ENCODE measurements at regions not wholly inside any gene's neighbourhood (a gene's known extent, or its start where the extent isn't known, plus 50 kb on each side); places are given as distances from the start of the nearest gene placed in this dataset.
"Not testable (repeated sequence)": the region's sequence is repeated elsewhere in the genome, so short reads cannot be mapped to it uniquely, and the experiment has no call there.

- FAIRE-seq, result no peak
Measured at GRCh38 chr6:128731249-128732165, 151.4 kb upstream of the LAMA2 start.

GRCh38 chr6:128727500-128727899 is 155.4 kb upstream of the LAMA2 start:
- FAIRE-seq, result no peak

- peak; percentile 90 for FAIRE-seq
Measured at GRCh38 chr6:128725271-128726233, 157.4 kb upstream of the LAMA2 start.

DNA sequence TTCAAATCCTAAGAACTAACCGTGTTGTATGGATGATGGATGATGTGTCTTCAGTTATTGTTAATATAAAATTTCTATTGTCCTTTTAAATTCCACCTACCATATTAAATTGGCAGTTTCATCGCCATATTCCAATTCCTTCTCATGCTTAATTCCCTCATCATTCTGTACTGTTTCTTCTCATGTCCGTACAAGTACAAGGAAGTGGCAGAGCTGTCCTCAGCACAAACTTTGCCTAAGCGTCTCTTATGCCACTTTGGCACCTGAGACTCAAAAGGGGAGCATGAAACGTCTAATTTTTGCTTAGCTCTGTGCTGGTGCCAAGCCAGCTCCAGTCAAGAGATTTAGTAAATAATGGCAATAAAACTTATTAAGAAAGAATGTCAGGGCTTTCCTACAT is 158.2 kb upstream of the LAMA2 start:
- no peak for FAIRE-seq

- FAIRE-seq, result no peak
Measured at GRCh38 chr6:128723667-128724066, 159.3 kb upstream of the LAMA2 start.

DNA sequence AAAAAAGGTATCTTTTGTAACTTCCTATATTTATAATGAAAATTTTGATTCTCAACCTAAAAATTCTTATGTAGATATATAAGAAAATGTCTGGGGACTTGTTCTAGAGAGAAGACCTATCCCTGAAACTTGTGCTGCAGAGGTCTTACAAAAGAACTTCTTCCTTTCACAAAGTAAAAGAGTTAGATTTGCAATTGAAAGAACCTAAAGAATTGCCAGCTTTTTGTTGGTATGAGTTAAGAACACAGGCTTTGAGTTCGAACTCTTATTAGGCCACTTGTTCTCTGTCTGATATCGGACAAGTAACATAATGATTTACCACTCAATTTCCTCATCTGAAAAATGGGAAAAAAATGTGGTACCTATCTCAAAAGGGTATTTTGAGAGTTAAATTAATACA is 162.0 kb upstream of the LAMA2 start:
- no peak for FAIRE-seq

DNA sequence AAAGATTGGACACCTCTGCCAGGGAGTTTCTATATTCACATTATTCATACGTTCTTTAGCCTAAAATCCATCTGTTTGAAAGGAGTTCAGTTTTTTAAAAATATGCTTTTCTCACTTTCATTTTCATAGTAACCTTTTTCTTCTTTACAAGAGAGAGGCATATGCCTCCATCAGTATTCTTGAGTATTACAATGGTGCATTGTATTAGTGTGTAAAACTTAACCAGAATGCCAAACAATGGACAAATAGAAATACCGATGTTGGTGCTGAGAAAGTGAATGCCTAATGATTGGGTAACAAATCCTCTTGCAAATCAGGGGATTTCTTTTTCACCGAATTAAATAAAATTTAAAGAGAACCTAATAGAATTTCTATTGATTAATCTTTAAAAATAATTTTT is 163.2 kb upstream of the LAMA2 start:
- no peak for FAIRE-seq

GRCh38 chr6:128713461-128713860 is 169.5 kb upstream of the LAMA2 start:
- FAIRE-seq, result peak; percentile 93

- no peak for FAIRE-seq
Measured at GRCh38 chr6:128712898-128713297, 170.0 kb upstream of the LAMA2 start.

DNA sequence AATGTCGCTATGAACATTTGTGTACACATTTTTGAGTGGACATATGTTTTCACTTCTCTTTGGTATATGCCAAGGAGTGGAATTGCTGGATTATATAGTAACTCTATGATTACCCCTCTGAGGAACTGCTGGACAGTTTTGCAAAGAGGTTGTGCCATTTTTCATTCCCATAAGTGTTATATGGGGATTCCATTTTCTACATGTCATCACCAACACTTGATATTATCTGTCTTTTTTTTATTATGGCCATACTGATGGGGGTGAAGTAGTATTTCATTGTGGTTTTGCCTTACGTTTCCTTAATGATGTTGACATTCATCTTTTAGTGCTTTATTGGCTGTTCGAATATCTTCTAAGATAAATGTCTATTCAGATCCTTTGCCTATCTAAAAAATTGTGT is 171.8 kb upstream of the LAMA2 start:
- no peak for FAIRE-seq

DNA sequence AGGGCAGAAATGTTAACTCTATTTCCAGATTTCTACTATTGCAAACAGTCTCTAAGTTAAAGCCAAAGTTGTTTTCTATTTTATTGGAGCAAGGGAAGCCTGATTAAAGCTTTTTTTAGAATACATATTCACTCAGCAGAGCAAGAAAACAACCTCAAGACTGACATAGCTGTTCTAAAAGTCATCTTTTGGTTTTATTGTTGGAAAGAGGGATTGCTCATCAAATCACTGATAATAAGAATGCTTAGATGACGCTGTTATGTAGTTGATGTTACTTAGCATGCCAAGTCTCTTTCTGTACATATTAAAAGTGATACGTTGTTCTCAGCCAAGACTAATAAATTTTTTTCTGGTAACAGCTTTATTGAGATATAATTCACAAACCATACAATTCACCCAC is 172.6 kb upstream of the LAMA2 start:
- FAIRE-seq, result no peak

DNA sequence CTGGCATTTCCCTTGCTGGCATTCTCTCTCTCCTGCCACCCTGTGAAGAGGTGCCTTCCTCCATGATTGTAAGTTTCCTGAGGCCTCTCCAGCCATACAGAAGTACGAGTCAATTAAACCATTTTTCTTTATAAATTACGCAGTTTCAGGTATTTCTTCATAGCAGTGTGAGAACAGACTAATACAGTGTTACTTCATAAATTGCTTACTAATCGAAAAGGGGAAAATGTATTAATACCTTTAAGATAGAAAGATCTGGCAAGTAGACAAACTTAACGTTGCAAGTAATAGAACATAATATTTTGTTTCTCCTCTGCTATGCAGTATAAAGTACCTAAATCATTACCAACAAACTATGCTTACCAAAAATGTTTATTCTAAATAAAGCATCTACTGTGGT is 178.3 kb upstream of the LAMA2 start:
- FAIRE-seq, result no peak

- FAIRE-seq, result not testable (repeated sequence)
Measured at GRCh38 chr6:128703794-128704193, 179.1 kb upstream of the LAMA2 start.

- FAIRE-seq, result no peak
Measured at GRCh38 chr6:128696691-128697689, 176.6 kb upstream of the PTPRK start.

- FAIRE-seq, result no peak
Measured at GRCh38 chr6:128694303-128695009, 174.1 kb upstream of the PTPRK start.

DNA sequence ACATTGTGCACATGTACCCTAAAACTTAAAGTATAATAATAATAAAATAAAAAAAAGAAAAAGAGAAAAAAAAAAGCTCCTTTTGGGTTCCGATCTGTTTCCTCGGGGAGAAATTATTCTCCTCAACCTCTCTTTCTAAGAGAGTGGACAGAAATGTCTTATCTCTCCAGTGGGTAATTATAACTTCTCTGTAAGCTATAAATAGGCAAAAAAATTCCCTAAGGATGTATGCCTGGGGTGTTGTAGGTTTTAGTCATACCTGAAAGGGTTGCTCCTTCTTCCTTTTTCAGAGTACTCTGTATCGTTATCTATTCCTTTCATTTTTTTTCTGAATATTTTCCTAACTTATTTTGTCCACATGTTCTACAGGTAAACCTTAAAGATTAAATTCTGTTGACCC is 169.7 kb upstream of the PTPRK start:
- FAIRE-seq, result no peak

DNA sequence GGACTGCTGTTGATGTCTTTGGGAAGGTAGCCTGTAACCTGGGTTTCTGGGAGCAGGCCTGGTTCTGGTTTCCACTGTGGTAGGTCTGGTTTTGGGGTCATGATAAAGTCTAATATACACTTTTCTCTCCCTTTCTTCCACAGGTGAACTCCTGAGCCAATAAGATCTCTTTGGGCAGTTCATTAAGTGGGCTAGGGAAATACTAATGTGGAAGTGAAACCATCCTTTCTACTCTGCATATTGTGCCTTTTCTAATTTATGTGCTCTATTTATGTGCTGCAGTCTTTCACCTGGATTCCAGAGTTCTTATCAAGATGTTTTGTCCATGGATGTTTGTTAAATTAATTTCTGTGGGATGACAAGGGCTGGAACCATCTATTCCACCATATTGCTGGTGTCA is 165.7 kb upstream of the PTPRK start:
- no peak for FAIRE-seq

DNA sequence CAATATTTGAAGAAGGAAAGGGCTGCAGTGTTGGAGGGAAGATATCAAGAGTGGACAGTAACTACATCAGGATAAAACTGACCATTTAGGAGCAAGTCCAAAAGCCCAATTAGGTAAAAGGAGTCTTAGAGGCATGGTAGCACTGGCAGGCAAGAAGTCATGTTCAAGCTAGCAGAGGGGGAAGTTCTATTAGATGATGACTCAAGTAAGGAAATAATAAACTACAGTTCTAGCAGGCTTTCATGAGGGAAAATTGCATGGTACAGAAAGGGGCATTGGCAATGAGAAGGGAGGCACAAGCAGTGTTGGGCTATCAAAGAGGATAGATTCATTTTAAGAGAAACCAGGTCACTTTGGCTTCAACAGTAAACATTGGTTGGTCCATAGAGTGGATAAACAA is 156.1 kb upstream of the PTPRK start:
- no peak for FAIRE-seq

DNA sequence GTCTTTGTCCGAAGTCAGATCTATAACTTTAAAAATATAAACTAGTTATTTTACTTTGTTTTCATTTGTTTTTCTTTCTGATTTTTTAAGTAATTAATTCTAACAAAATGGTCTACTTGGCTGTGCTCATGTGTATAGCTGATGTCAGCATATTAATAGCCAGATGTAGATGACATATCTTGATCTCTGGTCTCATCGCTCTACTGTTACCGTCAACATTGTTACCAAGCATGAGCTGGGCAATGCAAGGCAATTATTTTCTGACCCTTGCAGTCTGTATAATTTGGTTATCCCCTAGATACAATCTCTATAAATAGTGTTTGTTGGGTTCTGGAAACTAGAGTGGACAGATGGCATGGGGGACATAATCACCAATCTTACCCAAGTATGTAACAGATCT is 151.6 kb upstream of the PTPRK start:
- FAIRE-seq, result no peak

DNA sequence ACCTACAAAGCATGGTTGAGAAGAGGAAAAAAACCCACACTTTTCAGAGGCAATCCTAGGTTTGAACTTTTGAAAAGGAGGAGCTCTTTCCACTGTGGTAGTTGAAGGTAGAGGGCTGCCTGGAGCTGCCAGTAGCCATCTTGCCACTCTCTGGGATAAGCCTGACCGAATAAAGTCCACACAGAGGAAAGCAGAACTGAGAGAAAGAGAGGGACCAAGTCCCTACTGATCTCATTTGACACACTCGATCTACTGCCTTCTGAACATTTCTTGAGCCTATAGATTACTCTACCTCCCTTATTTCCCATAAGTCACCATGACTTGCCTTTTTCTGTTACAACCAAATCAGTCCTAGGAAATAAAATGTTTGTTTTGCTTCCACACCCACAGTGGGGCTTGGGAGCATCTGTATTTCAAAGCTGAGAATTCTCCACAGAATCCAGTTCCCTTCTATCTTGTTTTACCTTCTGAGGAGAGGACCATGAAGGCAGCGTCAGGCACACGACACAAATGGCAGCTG is 147.0 kb upstream of the PTPRK start:
- no peak for FAIRE-seq

GRCh38 chr6:128666405-128666804 is 146.0 kb upstream of the PTPRK start:
- no peak for FAIRE-seq
